GM23338 (cell line): ENCODE measurements at regions not wholly inside any gene's neighbourhood (a gene's known extent, or its start where the extent isn't known, plus 50 kb on each side); places are given as distances from the start of the nearest gene placed in this dataset.

ENCODE experiments used
- ATAC-seq: fragments of 200-7000 bp; cut with Tn5 transposase; 3 replicates; pipeline ENCODE4 v1.9.1; 2020
- DNase-seq: peaks from one replicate; pipeline ENCODE4 v3.0.0-alpha.2; 2015; ENCODE audit warnings: low spot score
- H2AFZ ChIP-seq: fragments of 200-600 bp; sonication (generic); 2 replicates; pipeline ENCODE4 v1.8.0; 2016; ENCODE audit warnings: antibody characterized with exemption, mild to moderate bottlenecking, moderate library complexity
- H3F3A ChIP-seq: fragments of 200-600 bp; sonication (generic); replicated peaks from 2 replicates; pipeline ENCODE4 v1.8.0; 2017; ENCODE audit warnings: antibody characterized with exemption, mixed run types, low read depth
- H3K27ac ChIP-seq: fragments of 200-600 bp; sonication (generic); 2 replicates; pipeline ENCODE4 v1.6.1; 2016; ENCODE audit warnings: low read depth
- H3K27me3 ChIP-seq: fragments of 200-600 bp; sonication (generic); 2 replicates; pipeline ENCODE4 v1.8.0; 2016; ENCODE audit warnings: mild to moderate bottlenecking, mixed run types, moderate library complexity; ENCODE audit not compliant: insufficient read depth
- H3K36me3 ChIP-seq: fragments of 200-600 bp; sonication (generic); 2 replicates; pipeline ENCODE4 v1.8.0; 2016; ENCODE audit warnings: mild to moderate bottlenecking; ENCODE audit not compliant: insufficient read depth
- H3K4me1 ChIP-seq: fragments of 200-600 bp; sonication (generic); 2 replicates; pipeline ENCODE4 v1.8.0; 2016; ENCODE audit warnings: mild to moderate bottlenecking, moderate library complexity; ENCODE audit not compliant: insufficient read depth
- H3K4me2 ChIP-seq: fragments of 200-600 bp; sonication (generic); 2 replicates; pipeline ENCODE4 v1.7.1; 2017; ENCODE audit warnings: mixed run types
- H3K4me3 ChIP-seq: fragments of 200-600 bp; sonication (generic); 2 replicates; pipeline ENCODE4 v1.6.1; 2016; ENCODE audit warnings: mixed run types
- H3K79me2 ChIP-seq: fragments of 200-600 bp; sonication (generic); replicated peaks from 2 replicates; pipeline ENCODE4 v1.8.0; 2017; ENCODE audit warnings: mild to moderate bottlenecking; ENCODE audit not compliant: insufficient read depth
- H3K9me2 ChIP-seq: fragments of 200-600 bp; sonication (generic); 2 replicates; pipeline ENCODE4 v1.8.0; 2017; ENCODE audit not compliant: insufficient read depth
- H4K20me1 ChIP-seq: fragments of 200-600 bp; sonication (generic); replicated peaks from 2 replicates; pipeline ENCODE4 v1.8.0; 2017; ENCODE audit warnings: mild to moderate bottlenecking; ENCODE audit not compliant: insufficient read depth
- H3K27ac Mint-ChIP-seq: 2 replicates; pipeline ENCODE4 v1.8.0; 2020; ENCODE audit warnings: inconsistent platforms, mild to moderate bottlenecking, moderate library complexity, mixed read lengths
- H3K27me3 Mint-ChIP-seq: 3 replicates; pipeline ENCODE4 v1.8.0; 2022; ENCODE audit warnings: low read depth, mild to moderate bottlenecking, moderate library complexity, mixed read lengths, inconsistent platforms; ENCODE audit not compliant: insufficient read depth, poor library complexity
- H3K36me3 Mint-ChIP-seq: 3 replicates; pipeline ENCODE4 v1.8.0; 2021; ENCODE audit warnings: low read depth, mild to moderate bottlenecking, inconsistent platforms, moderate library complexity, mixed read lengths
- H3K4me1 Mint-ChIP-seq: 3 replicates; pipeline ENCODE4 v1.8.0; 2020; ENCODE audit warnings: mild to moderate bottlenecking, inconsistent platforms, mixed read lengths
- H3K4me3 Mint-ChIP-seq: 3 replicates; pipeline ENCODE4 v1.8.0; 2021; ENCODE audit warnings: moderate library complexity, mild to moderate bottlenecking, inconsistent platforms, mixed read lengths
- H3K9me3 Mint-ChIP-seq: 3 replicates; pipeline ENCODE4 v1.8.0; 2020; ENCODE audit warnings: moderate library complexity, mild to moderate bottlenecking, inconsistent platforms, mixed read lengths
- CREB1 ChIP-seq: fragments of 250-450 bp; sonication (Bioruptor Pico); IDR thresholded peaks from 2 replicates; pipeline ENCODE4 v1.5.0; 2020; ENCODE audit warnings: low read depth, mild to moderate bottlenecking, moderate library complexity
- CTCF ChIP-seq, 2 experiments: fragments of 200-600 bp in 1 of 2; sonication (generic) in 1 of 2; conservative IDR thresholded peaks; 2 replicates each; pipeline versions ENCODE4 v1.5.1 to v1.6.1; 2016 to 2017; ENCODE audit warnings: antibody characterized with exemption in 2 of 2, low read depth in 2 of 2, mild to moderate bottlenecking in 2 of 2, moderate library complexity in 1 of 2
- ETS1 ChIP-seq: IDR thresholded peaks from 2 replicates; pipeline ENCODE4 v1.6.1; 2016; ENCODE audit warnings: antibody characterized with exemption
- EZH2 ChIP-seq: fragments of 200-600 bp; sonication (generic); IDR thresholded peaks from one replicate; pipeline ENCODE4 v1.8.0; 2017; ENCODE audit warnings: antibody characterized with exemption, mild to moderate bottlenecking, low read depth; ENCODE audit not compliant: unreplicated experiment
- EZH2phosphoT487 ChIP-seq: fragments of 200-600 bp; sonication (generic); IDR thresholded peaks from one replicate; pipeline ENCODE4 v1.8.1; 2018; ENCODE audit warnings: antibody characterized with exemption; ENCODE audit not compliant: unreplicated experiment
- JUNB ChIP-seq: IDR thresholded peaks from one replicate; pipeline ENCODE4 v1.6.1; 2016; ENCODE audit warnings: antibody characterized with exemption; ENCODE audit not compliant: unreplicated experiment
- NANOG ChIP-seq: IDR thresholded peaks from 2 replicates; pipeline ENCODE4 v1.6.1; 2016; ENCODE audit warnings: antibody characterized with exemption, borderline replicate concordance
- POLR2AphosphoS5 ChIP-seq: IDR thresholded peaks from 2 replicates; pipeline ENCODE4 v1.6.1; 2016; ENCODE audit warnings: antibody characterized with exemption, low read depth
- REST ChIP-seq: IDR thresholded peaks from one replicate; pipeline ENCODE4 v1.6.1; 2018; ENCODE audit warnings: antibody characterized with exemption; ENCODE audit not compliant: unreplicated experiment
- STAT1 ChIP-seq: IDR thresholded peaks from one replicate; pipeline ENCODE4 v1.6.1; 2016; ENCODE audit warnings: antibody characterized with exemption; ENCODE audit not compliant: unreplicated experiment
- ZNF114 ChIP-seq: fragments of 250-450 bp; sonication (Bioruptor Pico); IDR thresholded peaks from 2 replicates; pipeline ENCODE4 v1.5.0; 2020; ENCODE audit warnings: mild to moderate bottlenecking, moderate library complexity
- ZNF331 ChIP-seq: fragments of 250-450 bp; sonication (Bioruptor Pico); IDR thresholded peaks from 2 replicates; pipeline ENCODE4 v1.5.0; 2020; ENCODE audit warnings: low read depth, mild to moderate bottlenecking, moderate library complexity
- TF ChIP-seq, protein P1 (sequence below): fragments of 250-450 bp; sonication (Bioruptor Pico); IDR thresholded peaks from 2 replicates; pipeline ENCODE4 v1.5.0; 2020; ENCODE audit warnings: mild to moderate bottlenecking, moderate library complexity

DNA sequence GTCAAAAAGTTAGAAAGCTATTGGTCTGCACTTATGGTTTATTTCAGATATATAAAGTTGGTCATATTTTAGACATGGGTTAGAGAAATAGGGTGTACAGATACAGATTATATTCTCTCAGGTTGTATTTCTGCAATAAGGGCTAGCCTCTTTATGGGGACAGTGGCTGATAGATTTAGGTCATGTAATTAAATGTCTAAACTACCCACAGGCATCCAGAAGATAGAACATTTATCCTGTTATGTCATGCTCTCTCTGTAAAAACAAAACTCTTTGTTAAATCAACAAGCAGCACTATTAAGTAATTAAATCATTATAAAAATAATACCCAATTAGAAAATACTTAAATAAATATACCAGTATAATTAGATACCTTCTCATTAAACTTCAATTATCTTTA is 612.6 kb upstream of the CITED2 start:
- ATAC-seq (no peak), DNase-seq (no peak)

More for the DNA sequence above, 612.6 kb upstream of the CITED2 start:
- Histone ChIP-seq H3F3A (no peaks in the 10 kb centered on the region), H3K4me1 (peaks cover 16% of the 10 kb centered on the region), H3K36me3 (no peaks in the 10 kb centered on the region), H3K4me2 (no peak overlapping the region), H3K4me3 (no peak overlapping the region), H3K27ac (no peak overlapping the region), H3K27me3 (no peaks in the 10 kb centered on the region), H3K9me2 (no peaks in the 10 kb centered on the region), H4K20me1 (no peaks in the 10 kb centered on the region), H3K79me2 (no peaks in the 10 kb centered on the region), H2AFZ (no peak overlapping the region)
- H3K9me3 Mint-ChIP-seq: no peaks in the 10 kb centered on the region
- H3K27ac Mint-ChIP-seq: no peak overlapping the region
- no peak overlapping the region for H3K4me3 Mint-ChIP-seq
- peaks cover 2% of the 10 kb centered on the region for H3K27me3 Mint-ChIP-seq
- H3K36me3 Mint-ChIP-seq: no peaks in the 10 kb centered on the region; the same call in 2 of the 3 replicates
- H3K4me1 Mint-ChIP-seq: peaks cover 27% of the 10 kb centered on the region
- TF ChIP-seq, protein P1, sequence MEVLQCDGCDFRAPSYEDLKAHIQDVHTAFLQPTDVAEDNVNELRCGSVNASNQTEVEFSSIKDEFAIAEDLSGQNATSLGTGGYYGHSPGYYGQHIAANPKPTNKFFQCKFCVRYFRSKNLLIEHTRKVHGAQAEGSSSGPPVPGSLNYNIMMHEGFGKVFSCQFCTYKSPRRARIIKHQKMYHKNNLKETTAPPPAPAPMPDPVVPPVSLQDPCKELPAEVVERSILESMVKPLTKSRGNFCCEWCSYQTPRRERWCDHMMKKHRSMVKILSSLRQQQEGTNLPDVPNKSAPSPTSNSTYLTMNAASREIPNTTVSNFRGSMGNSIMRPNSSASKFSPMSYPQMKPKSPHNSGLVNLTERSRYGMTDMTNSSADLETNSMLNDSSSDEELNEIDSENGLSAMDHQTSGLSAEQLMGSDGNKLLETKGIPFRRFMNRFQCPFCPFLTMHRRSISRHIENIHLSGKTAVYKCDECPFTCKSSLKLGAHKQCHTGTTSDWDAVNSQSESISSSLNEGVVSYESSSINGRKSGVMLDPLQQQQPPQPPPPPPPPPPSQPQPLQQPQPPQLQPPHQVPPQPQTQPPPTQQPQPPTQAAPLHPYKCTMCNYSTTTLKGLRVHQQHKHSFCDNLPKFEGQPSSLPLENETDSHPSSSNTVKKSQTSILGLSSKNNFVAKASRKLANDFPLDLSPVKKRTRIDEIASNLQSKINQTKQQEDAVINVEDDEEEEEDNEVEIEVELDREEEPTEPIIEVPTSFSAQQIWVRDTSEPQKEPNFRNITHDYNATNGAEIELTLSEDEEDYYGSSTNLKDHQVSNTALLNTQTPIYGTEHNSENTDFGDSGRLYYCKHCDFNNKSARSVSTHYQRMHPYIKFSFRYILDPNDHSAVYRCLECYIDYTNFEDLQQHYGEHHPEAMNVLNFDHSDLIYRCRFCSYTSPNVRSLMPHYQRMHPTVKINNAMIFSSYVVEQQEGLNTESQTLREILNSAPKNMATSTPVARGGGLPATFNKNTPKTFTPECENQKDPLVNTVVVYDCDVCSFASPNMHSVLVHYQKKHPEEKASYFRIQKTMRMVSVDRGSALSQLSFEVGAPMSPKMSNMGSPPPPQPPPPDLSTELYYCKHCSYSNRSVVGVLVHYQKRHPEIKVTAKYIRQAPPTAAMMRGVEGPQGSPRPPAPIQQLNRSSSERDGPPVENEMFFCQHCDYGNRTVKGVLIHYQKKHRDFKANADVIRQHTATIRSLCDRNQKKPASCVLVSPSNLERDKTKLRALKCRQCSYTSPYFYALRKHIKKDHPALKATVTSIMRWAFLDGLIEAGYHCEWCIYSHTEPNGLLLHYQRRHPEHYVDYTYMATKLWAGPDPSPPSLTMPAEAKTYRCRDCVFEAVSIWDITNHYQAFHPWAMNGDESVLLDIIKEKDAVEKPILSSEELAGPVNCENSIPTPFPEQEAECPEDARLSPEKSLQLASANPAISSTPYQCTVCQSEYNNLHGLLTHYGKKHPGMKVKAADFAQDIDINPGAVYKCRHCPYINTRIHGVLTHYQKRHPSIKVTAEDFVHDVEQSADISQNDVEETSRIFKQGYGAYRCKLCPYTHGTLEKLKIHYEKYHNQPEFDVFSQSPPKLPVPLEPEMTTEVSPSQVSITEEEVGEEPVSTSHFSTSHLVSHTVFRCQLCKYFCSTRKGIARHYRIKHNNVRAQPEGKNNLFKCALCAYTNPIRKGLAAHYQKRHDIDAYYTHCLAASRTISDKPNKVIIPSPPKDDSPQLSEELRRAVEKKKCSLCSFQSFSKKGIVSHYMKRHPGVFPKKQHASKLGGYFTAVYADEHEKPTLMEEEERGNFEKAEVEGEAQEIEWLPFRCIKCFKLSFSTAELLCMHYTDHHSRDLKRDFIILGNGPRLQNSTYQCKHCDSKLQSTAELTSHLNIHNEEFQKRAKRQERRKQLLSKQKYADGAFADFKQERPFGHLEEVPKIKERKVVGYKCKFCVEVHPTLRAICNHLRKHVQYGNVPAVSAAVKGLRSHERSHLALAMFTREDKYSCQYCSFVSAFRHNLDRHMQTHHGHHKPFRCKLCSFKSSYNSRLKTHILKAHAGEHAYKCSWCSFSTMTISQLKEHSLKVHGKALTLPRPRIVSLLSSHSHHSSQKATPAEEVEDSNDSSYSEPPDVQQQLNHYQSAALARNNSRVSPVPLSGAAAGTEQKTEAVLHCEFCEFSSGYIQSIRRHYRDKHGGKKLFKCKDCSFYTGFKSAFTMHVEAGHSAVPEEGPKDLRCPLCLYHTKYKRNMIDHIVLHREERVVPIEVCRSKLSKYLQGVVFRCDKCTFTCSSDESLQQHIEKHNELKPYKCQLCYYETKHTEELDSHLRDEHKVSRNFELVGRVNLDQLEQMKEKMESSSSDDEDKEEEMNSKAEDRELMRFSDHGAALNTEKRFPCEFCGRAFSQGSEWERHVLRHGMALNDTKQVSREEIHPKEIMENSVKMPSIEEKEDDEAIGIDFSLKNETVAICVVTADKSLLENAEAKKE (CRISPR knock-in tag): no peak
- no peak for TF ChIP-seq CREB1 (CRISPR knock-in tag)
- TF ChIP-seq NANOG: no peak
- no peak for TF ChIP-seq ZNF114
- no peak for TF ChIP-seq EZH2phosphoT487
- TF ChIP-seq STAT1: no peak
- TF ChIP-seq POLR2AphosphoS5: no peak
- TF ChIP-seq EZH2: no peak
- TF ChIP-seq CTCF (conservative IDR thresholded peaks at IDR 0.05; ENCODE audit: low read depth in 2 of 2): no peak
- no peak for TF ChIP-seq JUNB
- TF ChIP-seq REST: no peak
- TF ChIP-seq ZNF331 (CRISPR knock-in tag): no peak
- no peak for TF ChIP-seq ETS1
